ENCODE measurements at regions not wholly inside any gene's neighbourhood (a gene's known extent, or its start where the extent isn't known, plus 50 kb on each side); places are given as distances from the start of the nearest gene placed in this dataset.

DNA sequence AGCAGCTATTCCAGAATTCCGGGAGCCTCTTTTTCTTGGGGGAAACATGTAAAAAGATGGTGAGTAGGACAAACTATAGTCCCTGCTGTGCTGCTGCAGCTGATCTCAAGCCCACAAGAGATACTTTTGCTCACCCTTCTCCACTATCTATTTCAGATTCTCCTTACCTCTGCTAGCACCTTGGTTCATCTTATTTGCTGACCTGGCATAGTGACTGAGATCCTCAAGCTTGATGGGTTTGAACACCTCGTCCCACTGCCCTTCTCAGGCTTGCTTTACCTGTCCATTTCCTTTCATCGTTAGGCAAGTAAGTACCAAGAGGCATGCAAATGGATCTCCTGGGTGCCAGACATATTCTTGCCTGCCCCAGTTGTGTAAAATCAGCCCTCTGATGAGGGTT lies 338.4 kb upstream of the SMARCA2 start:
- no peak for TF ChIP-seq CTCF (optimal IDR thresholded peaks at IDR 0.05 in 1 of 3, IDR thresholded peaks at IDR 0.05 in 1 of 3, conservative IDR thresholded peaks at IDR 0.05 in 1 of 3; ENCODE audit: extremely low read depth in 1 of 3, insufficient read depth in 2 of 3, low read length in 3 of 3)
- no peak for TF ChIP-seq EZH2 (IDR thresholded peaks at IDR 0.05; ENCODE audit: low read length)
